Kidney (tissue), 13 donors: ENCODE measurements at regions not wholly inside any gene's neighbourhood (a gene's known extent, or its start where the extent isn't known, plus 50 kb on each side); places are given as distances from the start of the nearest gene placed in this dataset.

ENCODE experiments used
- DNase-seq, 5 donors: peaks; one replicate each; pipeline ENCODE4 v3.0.0-alpha.2; 2013 to 2020
- FAIRE-seq: peaks from 2 replicates; lab custom pipeline; 2012; peaks lifted over from hg19 to GRCh38; lab: Jason Lieb, UNC
- H3K27ac ChIP-seq, 2 donors: one replicate each; pipeline ENCODE4 v1.7.0; 2013; ENCODE audit warnings: low read depth in 2 of 2, low read length in 2 of 2, inconsistent platforms in 1 of 2
- H3K27me3 ChIP-seq: one replicate; pipeline ENCODE4 v1.7.1; 2013; ENCODE audit warnings: low read length, inconsistent platforms; ENCODE audit not compliant: control insufficient read depth, insufficient read depth
- H3K36me3 ChIP-seq, 3 donors: one replicate each; pipeline versions ENCODE4 v1.7.0 to v1.7.1; 2013; ENCODE audit warnings: low read length in 3 of 3, control low read depth in 1 of 3, inconsistent platforms in 1 of 3; ENCODE audit not compliant: insufficient read depth in 3 of 3, control insufficient read depth in 2 of 3
- H3K4me1 ChIP-seq, 3 donors: one replicate each; pipeline versions ENCODE4 v1.7.0 to v1.7.1; 2013; ENCODE audit warnings: low read length in 3 of 3, inconsistent platforms in 1 of 3, low read depth in 1 of 3; ENCODE audit not compliant: control insufficient read depth in 2 of 3, insufficient read depth in 2 of 3
- H3K4me3 ChIP-seq, 3 donors: one replicate each; pipeline versions ENCODE4 v1.7.0 to v1.8.1; 2013; ENCODE audit warnings: low read length in 3 of 3, control low read depth in 1 of 3, inconsistent platforms in 1 of 3
- H3K9ac ChIP-seq, 3 donors: one replicate each; pipeline versions ENCODE4 v1.7.0 to v1.7.1; 2013; ENCODE audit warnings: low read length in 3 of 3, control low read depth in 1 of 3, inconsistent platforms in 1 of 3
- H3K9me3 ChIP-seq, 3 donors: one replicate each; pipeline versions ENCODE4 v1.7.0 to v1.7.1; 2013; ENCODE audit warnings: low read length in 3 of 3, control low read depth in 1 of 3, inconsistent platforms in 1 of 3; ENCODE audit not compliant: control insufficient read depth in 2 of 3, insufficient read depth in 1 of 3
- CTCF ChIP-seq: IDR thresholded peaks from 3 replicates; pipeline ENCODE4 v1.5.1; 2012; ENCODE audit warnings: mild to moderate bottlenecking, moderate library complexity, borderline replicate concordance; ENCODE audit not compliant: insufficient read depth; ENCODE audit errors: extremely low read depth
- intact Hi-C: fragments of 100-400 bp; cut with DNase I; formaldehyde crosslinking; loops from one replicate; pipeline ENCODE4 v1.11.1; 2022
- donor health status: control.
- donor health status: control.
- donor health status: control.
- donor health status: control.
- donor health status: control.
- donor health status: DM: yes; HTN: yes; CAD: no.
- donor health status: Normal renal cell carcinoma (clear cell type).

- no peak overlapping the region for H3K9ac ChIP-seq
- TF ChIP-seq CTCF = no peak
- H3K36me3 ChIP-seq = no peaks in the 10 kb centered on the region
- FAIRE-seq = no peak
- intact Hi-C loops = no loop called here
- H3K4me1 ChIP-seq = no peaks in the 10 kb centered on the region
- no peak for DNase-seq
- no peaks in the 10 kb centered on the region for H3K27me3 ChIP-seq
- no peak overlapping the region for H3K27ac ChIP-seq
- no peak overlapping the region for H3K4me3 ChIP-seq
- H3K9me3 ChIP-seq = no peaks in the 10 kb centered on the region
Measured at GRCh38 chr6:141963543-141964295, 169.0 kb upstream of the GJE1 start.

GRCh38 chr6:141957271-141957670 lies 175.5 kb upstream of the GJE1 start:
- Histone ChIP-seq H3K4me1 (no peaks in the 10 kb centered on the region), H3K9me3 (peaks cover 0 to 4% (median 0%) of the 10 kb centered on the region in 3 donors), H3K36me3 (no peaks in the 10 kb centered on the region), H3K9ac (no peak overlapping the region), H3K27ac (no peak overlapping the region), H3K27me3 (no peaks in the 10 kb centered on the region), H3K4me3 (no peak overlapping the region)
- TF ChIP-seq CTCF = no peak
- no peak for FAIRE-seq
- no peak for DNase-seq
- intact Hi-C loops = no loop called here

GRCh38 chr6:141956868-141957267 lies 175.9 kb upstream of the GJE1 start:
- peaks cover 0 to 4% (median 0%) of the 10 kb centered on the region in 3 donors for H3K9me3 ChIP-seq
- H3K4me1 ChIP-seq = no peaks in the 10 kb centered on the region
- intact Hi-C loops = no loop called here
- FAIRE-seq = no peak
- no peaks in the 10 kb centered on the region for H3K36me3 ChIP-seq
- no peak overlapping the region for H3K4me3 ChIP-seq
- no peak overlapping the region for H3K9ac ChIP-seq
- H3K27ac ChIP-seq = no peak overlapping the region
- no peaks in the 10 kb centered on the region for H3K27me3 ChIP-seq
- TF ChIP-seq CTCF = no peak
- DNase-seq = no peak
